ENCODE measurements at regions not wholly inside any gene's neighbourhood (a gene's known extent, or its start where the extent isn't known, plus 50 kb on each side); places are given as distances from the start of the nearest gene placed in this dataset.

GRCh38 chr18:25470062-25470461, 118.1 kb upstream of the ZNF521 start:
- intact Hi-C loops (cut with DNase I; ENCODE audit: low total_unique reads), result no loop called here
- WGBS, 5 donors, result 53 to 61% (median 60%) methylated on average over 7 of the region's 7 CpGs
- H3K4me1 ChIP-seq, result peaks cover 0 to 10% (median 4%) of the 10 kb centered on the region in 4 donors
- TF ChIP-seq POLR2AphosphoS5 (IDR thresholded peaks at IDR 0.05), result no peak
- TF ChIP-seq POLR2A (IDR thresholded peaks at IDR 0.05), result no peak
- TF ChIP-seq, protein P1, sequence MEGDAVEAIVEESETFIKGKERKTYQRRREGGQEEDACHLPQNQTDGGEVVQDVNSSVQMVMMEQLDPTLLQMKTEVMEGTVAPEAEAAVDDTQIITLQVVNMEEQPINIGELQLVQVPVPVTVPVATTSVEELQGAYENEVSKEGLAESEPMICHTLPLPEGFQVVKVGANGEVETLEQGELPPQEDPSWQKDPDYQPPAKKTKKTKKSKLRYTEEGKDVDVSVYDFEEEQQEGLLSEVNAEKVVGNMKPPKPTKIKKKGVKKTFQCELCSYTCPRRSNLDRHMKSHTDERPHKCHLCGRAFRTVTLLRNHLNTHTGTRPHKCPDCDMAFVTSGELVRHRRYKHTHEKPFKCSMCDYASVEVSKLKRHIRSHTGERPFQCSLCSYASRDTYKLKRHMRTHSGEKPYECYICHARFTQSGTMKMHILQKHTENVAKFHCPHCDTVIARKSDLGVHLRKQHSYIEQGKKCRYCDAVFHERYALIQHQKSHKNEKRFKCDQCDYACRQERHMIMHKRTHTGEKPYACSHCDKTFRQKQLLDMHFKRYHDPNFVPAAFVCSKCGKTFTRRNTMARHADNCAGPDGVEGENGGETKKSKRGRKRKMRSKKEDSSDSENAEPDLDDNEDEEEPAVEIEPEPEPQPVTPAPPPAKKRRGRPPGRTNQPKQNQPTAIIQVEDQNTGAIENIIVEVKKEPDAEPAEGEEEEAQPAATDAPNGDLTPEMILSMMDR (IDR thresholded peaks at IDR 0.05), result no peak
- H3K9me3 ChIP-seq, result no peaks in the 10 kb centered on the region
- peak in 1 of 2 donors; percentile 53 for DNase-seq
- H3K27me3 ChIP-seq, result no peaks in the 10 kb centered on the region
- H3K36me3 ChIP-seq, result no peaks in the 10 kb centered on the region
- H3K4me3 ChIP-seq, result no peak overlapping the region
- H3K27ac ChIP-seq, result no peak overlapping the region

DNA sequence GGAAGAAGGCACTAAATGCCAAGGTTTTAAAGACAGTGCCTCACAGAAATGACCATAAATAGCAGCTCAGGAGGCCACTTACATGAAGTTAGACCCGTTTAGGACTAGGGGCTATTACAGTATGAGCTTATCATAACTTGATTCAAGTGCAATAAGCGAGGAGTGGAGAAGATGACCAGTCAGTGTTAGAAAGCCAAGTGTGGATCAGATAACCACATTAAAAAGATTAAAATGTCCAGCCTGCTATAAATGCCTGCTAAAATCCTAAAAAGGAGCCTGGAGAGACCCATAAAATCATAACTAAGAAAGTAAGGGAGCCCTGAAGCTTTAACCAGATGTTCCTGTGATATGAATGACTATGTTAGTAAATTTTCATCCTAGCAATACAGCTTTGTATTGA, 117.5 kb upstream of the ZNF521 start:
- Histone ChIP-seq H3K4me1 (peaks cover 0 to 10% (median 4%) of the 10 kb centered on the region in 4 donors), H3K9me3 (no peaks in the 10 kb centered on the region), H3K27ac (no peak overlapping the region), H3K27me3 (no peaks in the 10 kb centered on the region), H3K4me3 (no peak overlapping the region), H3K36me3 (no peaks in the 10 kb centered on the region)
- intact Hi-C loops (cut with DNase I; ENCODE audit: low total_unique reads), result no loop called here
- DNase-seq, result no peak
- WGBS, 5 donors, result 63 to 74% (median 70%) methylated on average over 2 of the region's 2 CpGs
- TF ChIP-seq POLR2AphosphoS5 (IDR thresholded peaks at IDR 0.05) (no peak), EP300 (IDR thresholded peaks at IDR 0.05) (no peak), POLR2A (IDR thresholded peaks at IDR 0.05) (no peak)
- TF ChIP-seq, protein P1 (IDR thresholded peaks at IDR 0.05), result no peak

GRCh38 chr18:25467226-25467987, 115.4 kb upstream of the ZNF521 start:
- DNase-seq, result peak in 1 of 2 donors; percentile 30
- H3K9me3 ChIP-seq, result no peaks in the 10 kb centered on the region
- no peaks in the 10 kb centered on the region for H3K36me3 ChIP-seq
- H3K4me3 ChIP-seq, result no peak overlapping the region
- WGBS, 5 donors, result 54 to 74% (median 69%) methylated on average over 6 of the region's 6 CpGs
- intact Hi-C loops (cut with DNase I; ENCODE audit: low total_unique reads), result no loop called here
- H3K27ac ChIP-seq, result peak overlapping the region in 1 of 5 donors; percentile 4
- no peaks in the 10 kb centered on the region for H3K27me3 ChIP-seq
- TF ChIP-seq POLR2AphosphoS5 (IDR thresholded peaks at IDR 0.05) (no peak), EP300 (IDR thresholded peaks at IDR 0.05) (no peak), POLR2A (IDR thresholded peaks at IDR 0.05) (no peak)
- TF ChIP-seq, protein P1 (IDR thresholded peaks at IDR 0.05), result no peak
- H3K4me1 ChIP-seq, result peaks cover 0 to 10% (median 4%) of the 10 kb centered on the region in 4 donors

DNA sequence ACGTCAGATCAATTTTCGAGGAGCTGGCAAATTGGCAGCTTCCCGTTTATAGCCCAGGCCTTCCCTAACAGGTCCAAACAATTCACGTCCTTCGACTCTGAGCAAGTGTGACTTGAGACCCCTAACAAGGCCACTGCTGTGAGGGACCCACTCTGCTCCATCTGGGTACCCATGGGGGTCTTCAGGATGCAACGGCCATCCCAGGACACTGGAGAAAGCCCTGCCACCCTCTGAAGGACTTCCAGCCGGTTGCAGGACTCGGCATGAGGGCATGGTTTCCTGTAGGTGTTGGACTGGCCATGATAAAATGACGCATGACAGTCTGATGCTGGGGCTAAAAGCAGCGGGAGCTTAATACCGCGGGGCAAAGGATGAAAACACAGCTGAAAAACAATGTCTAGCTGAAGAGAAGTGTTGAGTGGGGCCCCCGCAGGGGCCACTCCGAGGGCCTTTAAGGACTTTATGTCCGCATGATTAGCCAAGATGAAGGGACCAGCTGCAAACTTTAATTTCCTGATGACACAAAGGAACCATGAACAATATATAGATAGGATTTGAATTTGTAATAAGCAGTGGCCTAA, 113.3 kb upstream of the ZNF521 start:
- no peak overlapping the region for H3K4me3 ChIP-seq
- WGBS, 5 donors, result 87 to 91% (median 89%) methylated on average over 15 of the region's 15 CpGs
- H3K4me1 ChIP-seq, result peaks cover 0 to 10% (median 4%) of the 10 kb centered on the region in 4 donors
- no peaks in the 10 kb centered on the region for H3K9me3 ChIP-seq
- TF ChIP-seq, protein P1 (IDR thresholded peaks at IDR 0.05), result no peak
- TF ChIP-seq EP300 (IDR thresholded peaks at IDR 0.05) (no peak), POLR2A (IDR thresholded peaks at IDR 0.05) (no peak), POLR2AphosphoS5 (IDR thresholded peaks at IDR 0.05) (no peak)
- DNase-seq, result no peak
- no peaks in the 10 kb centered on the region for H3K27me3 ChIP-seq
- H3K27ac ChIP-seq, result no peak overlapping the region
- intact Hi-C loops (cut with DNase I; ENCODE audit: low total_unique reads), result no loop called here
- H3K36me3 ChIP-seq, result no peaks in the 10 kb centered on the region
